SK-MEL-5 (cell line): ENCODE measurements at regions not wholly inside any gene's neighbourhood (a gene's known extent, or its start where the extent isn't known, plus 50 kb on each side); places are given as distances from the start of the nearest gene placed in this dataset.
"Not testable (repeated sequence)": the region's sequence is repeated elsewhere in the genome, so short reads cannot be mapped to it uniquely, and the experiment has no call there.

Experiments
- DNase-seq: peaks from one replicate; pipeline ENCODE4 v3.0.0-alpha.2; 2016; ENCODE audit warnings: low read depth, low spot score
- in situ Hi-C: cut with HindIII; loops from 2 replicates; pipeline ENCODE4 v1.10.0; 2016; ENCODE audit warnings: low sequenced_read_pairs, high pct_unique_total_duplicates, low pct_unique_long_range_greater_than_20kb

- DNase-seq, result no peak
- in situ Hi-C loops, result no loop called here
Observed at GRCh38 chr5:45893309-45893708, 197.1 kb upstream of the HCN1 start.

DNA sequence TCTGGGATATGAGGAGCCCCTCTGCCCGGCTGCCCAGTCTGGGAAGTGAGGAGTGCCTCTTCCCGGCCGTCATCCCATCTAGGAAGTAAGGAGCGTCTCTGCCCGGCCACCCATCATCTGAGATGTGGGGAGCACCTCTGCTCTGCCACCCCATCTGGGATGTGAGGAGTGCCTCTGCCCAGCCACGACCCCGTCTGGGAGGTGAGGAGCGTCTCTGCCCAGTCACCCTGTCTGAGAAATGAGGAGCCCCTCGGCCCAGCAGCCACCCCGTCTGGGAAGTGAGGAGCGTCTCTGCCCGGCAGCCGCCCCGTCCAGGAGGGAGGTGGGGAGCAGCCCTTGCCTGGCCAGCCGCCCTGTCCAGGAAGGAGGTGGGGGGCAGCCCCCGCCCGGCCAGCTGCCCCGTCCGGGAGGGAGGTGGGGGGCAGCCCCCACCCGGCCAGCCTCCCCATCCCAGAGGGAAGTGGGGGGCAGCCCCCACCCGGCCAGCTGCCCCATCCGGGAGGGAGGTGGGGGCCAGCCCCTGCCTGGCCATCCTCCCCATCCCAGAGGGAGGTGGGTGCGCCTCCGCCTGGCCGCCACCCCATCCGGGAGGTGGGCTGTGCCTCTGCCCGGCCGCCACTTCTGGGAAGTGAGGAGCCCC lies 194.4 kb upstream of the HCN1 start:
- DNase-seq, in situ Hi-C loops: not testable (repeated sequence)

GRCh38 chr5:45862763-45863162 lies 166.6 kb upstream of the HCN1 start:
- in situ Hi-C loops, result no loop called here
- peak; percentile 37 for DNase-seq

DNA sequence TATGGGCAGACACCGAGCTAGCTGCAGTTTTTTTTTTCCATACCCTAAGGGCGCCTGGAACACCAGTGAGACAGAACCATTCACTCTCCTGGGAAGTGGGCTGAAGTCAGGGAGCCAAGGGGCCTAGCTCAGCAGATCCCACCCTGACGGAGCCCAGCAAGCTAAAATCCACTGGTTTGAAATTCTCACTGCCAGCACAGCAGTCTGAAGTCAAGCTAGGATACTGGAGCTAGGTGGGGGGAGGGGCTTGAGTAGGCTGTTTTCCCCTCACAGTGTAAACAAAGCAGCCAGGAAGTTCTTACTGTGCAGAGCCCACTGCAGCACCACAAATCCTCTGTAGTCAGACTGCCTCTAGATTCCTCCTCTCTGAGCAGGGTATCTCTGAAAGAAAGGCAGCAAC lies 151.7 kb upstream of the HCN1 start:
- DNase-seq, result no peak
- in situ Hi-C loops, result no loop called here

DNA sequence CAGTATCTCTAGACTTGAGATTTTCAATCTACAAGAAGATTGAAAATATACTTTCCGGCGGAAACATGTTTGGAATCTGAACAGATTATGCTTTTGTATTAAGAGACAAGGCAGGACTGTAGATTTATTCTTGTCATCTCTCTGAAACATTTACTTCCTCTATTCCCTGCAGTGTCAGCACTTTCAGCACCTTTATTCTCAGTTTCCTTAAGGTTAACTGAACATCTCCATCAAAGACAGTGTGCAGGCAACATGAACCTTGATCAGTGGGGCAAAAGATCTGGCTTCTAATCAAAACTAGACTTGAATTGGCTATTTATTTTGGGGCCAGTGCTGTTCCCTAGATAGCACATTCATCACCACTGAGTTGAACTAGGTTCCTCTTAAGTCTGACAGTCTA lies 129.9 kb upstream of the HCN1 start:
- in situ Hi-C loops, result no loop called here
- DNase-seq, result no peak

- in situ Hi-C loops, result no loop called here
- DNase-seq, result no peak
Observed at GRCh38 chr5:45800331-45800730, 104.2 kb upstream of the HCN1 start.

- DNase-seq, result no peak
- in situ Hi-C loops, result no loop called here
Observed at GRCh38 chr5:45799388-45799787, 103.2 kb upstream of the HCN1 start.

DNA sequence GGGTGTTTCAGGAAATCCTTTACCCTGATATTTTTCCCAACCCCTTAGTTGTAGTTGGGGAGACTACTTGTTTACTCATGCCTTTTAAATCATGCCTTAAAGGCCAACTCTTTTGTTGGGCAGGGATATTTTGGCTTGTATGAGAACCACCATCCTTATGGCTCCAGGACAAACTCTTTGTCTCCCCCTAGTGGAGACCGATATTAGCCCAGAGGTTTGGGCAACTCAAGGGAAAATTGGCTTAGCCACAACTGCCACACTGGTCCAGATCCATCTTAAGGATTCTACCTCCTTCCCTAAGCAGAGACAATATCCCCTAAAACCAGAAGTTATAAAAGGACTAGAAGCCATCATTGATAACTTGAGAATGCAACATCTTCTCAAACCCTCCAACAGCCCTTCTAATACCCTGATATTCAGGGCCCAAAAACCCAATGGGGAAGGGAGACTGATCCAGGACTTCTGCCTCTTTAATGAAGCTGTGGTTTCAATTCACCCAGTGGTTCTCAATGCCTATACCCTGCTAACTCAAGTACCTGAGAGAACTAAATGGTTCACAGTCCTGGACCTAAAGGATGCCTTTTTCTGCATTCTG lies 100.9 kb upstream of the HCN1 start:
- in situ Hi-C loops, result no loop called here
- DNase-seq, result peak; percentile 64

DNA sequence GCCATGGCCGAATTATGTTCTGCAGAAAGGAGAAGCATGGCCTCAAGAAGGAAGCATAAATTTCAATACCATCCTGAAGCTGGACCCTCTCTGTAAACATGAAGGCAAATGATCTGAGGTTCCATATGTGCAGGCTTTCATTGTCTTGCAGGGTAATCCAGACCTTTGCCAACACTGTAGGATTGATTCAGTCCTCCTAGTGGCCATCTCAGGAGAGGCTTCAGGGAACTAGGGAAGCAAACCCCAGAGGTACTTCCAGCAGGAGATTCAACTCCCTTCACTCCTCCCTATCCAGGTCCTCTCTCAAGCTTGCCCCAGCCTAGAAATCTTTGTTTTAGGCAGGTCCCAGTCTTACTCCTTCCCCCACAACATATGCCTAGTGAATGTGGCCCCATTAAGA lies 99.3 kb upstream of the HCN1 start:
- in situ Hi-C loops, result no loop called here
- DNase-seq, result peak; percentile 32

- peak; percentile 56 for DNase-seq
- in situ Hi-C loops, result no loop called here
Observed at GRCh38 chr5:45793638-45794532, 97.7 kb upstream of the HCN1 start.

GRCh38 chr5:45779874-45780671 lies 83.9 kb upstream of the HCN1 start:
- in situ Hi-C loops, result no loop called here
- no peak for DNase-seq

- in situ Hi-C loops, result no loop called here
Observed at GRCh38 chr5:45774528-45774927, 78.3 kb upstream of the HCN1 start.

GRCh38 chr5:45772402-45772801 lies 76.2 kb upstream of the HCN1 start:
- DNase-seq, result no peak
- in situ Hi-C loops, result no loop called here

More at GRCh38 chr5:45774528-45774927, 78.3 kb upstream of the HCN1 start:
- peak; percentile 43 for DNase-seq

GRCh38 chr5:45765561-45765960 lies 69.4 kb upstream of the HCN1 start:
- DNase-seq, result no peak
- in situ Hi-C loops, result no loop called here

GRCh38 chr5:45750574-45750973 lies 54.4 kb upstream of the HCN1 start:
- in situ Hi-C loops, result no loop called here
- DNase-seq, result no peak

DNA sequence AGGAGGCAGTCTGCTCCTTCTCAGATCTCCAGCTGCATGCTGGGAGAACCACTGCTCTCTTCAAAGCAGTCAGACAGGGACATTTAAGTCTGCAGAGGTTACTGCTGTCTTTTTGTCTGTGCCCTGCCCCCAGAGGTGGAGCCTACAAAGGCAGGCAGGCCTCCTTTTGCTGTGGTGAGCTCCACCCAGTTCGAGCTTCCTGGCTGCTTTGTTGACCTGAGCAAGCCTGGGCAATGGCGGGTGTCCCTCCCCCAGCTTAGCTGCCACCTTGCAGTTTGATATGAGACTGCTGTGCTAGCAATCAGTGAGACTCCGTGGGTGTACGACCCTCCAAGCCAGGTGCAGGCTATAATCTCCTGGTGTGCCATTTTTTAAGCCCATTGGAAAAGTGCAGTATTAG lies 52.3 kb upstream of the HCN1 start:
- in situ Hi-C loops, DNase-seq: not testable (repeated sequence)
